ENCODE measurements at regions not wholly inside any gene's neighbourhood (a gene's known extent, or its start where the extent isn't known, plus 50 kb on each side); places are given as distances from the start of the nearest gene placed in this dataset.

DNA sequence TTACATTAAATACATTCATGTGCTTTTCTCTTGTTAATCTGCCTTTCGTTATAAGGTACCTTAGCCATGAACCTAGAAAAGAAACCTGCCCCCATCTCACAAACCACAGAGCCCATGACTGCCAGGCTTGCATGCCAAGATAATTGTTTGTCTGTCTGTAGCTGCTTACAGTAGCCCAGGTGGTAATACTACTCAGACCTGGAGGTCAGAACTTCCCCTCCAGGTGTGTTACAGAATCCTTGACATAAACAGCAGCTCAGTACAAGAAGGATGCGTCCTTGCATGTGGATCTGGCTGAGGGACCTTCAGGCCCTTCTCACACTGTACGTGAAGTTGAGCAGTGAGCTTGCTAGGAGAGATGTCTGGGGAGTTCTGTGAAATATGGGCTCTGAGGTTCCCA lies 291.4 kb downstream of the CSNK1G3 start:
- TF ChIP-seq, protein P1, sequence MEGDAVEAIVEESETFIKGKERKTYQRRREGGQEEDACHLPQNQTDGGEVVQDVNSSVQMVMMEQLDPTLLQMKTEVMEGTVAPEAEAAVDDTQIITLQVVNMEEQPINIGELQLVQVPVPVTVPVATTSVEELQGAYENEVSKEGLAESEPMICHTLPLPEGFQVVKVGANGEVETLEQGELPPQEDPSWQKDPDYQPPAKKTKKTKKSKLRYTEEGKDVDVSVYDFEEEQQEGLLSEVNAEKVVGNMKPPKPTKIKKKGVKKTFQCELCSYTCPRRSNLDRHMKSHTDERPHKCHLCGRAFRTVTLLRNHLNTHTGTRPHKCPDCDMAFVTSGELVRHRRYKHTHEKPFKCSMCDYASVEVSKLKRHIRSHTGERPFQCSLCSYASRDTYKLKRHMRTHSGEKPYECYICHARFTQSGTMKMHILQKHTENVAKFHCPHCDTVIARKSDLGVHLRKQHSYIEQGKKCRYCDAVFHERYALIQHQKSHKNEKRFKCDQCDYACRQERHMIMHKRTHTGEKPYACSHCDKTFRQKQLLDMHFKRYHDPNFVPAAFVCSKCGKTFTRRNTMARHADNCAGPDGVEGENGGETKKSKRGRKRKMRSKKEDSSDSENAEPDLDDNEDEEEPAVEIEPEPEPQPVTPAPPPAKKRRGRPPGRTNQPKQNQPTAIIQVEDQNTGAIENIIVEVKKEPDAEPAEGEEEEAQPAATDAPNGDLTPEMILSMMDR (IDR thresholded peaks at IDR 0.05), result no peak
- no peak for TF ChIP-seq POLR2A (IDR thresholded peaks at IDR 0.05)

Measured in uterus (tissue), 2 donors.